PC-9 (cell line): ENCODE measurements at regions not wholly inside any gene's neighbourhood (a gene's known extent, or its start where the extent isn't known, plus 50 kb on each side); places are given as distances from the start of the nearest gene placed in this dataset.

Source experiments
- BruUV-seq: library from RNA; stranded (reverse); fragments of 400-500 nt; replicated peaks from 2 replicates; lab custom pipeline; 2021; lab: Mats Ljungman, UMichigan
- CTCF ChIA-PET: fragments of 300-600 bp; sonication (Branson Sonifier 250); formaldehyde crosslinking; loops from one replicate; lab custom pipeline; 2022; ENCODE audit warnings: antibody characterized with exemption; lab: Charles Lee
- POLR2A ChIA-PET: fragments of 300-600 bp; sonication (Branson Sonifier 250); formaldehyde crosslinking; loops from one replicate; lab custom pipeline; 2022; ENCODE audit warnings: antibody characterized with exemption; ENCODE audit not compliant: unreplicated experiment; lab: Charles Lee
- DNase-seq, 2 experiments: peaks; one replicate each; pipeline versions ENCODE4 v3.0.0 to v3.0.0-alpha.2; 2015 to 2022; ENCODE audit warnings: mixed read lengths in 1 of 2
- H2AFZ ChIP-seq: fragments of 200-600 bp; sonication (generic); 2 replicates; pipeline ENCODE4 v1.8.1; 2017; ENCODE audit warnings: antibody characterized with exemption
- H3F3A ChIP-seq: fragments of 200-600 bp; sonication (generic); 2 replicates; pipeline ENCODE4 v1.8.1; 2017; ENCODE audit warnings: antibody characterized with exemption, mild to moderate bottlenecking, low read depth; ENCODE audit not compliant: insufficient read depth
- H3K27ac ChIP-seq: fragments of 200-600 bp; sonication (generic); 2 replicates; pipeline ENCODE4 v1.6.1; 2016; ENCODE audit warnings: mixed run types
- H3K27me3 ChIP-seq: fragments of 200-600 bp; sonication (generic); 2 replicates; pipeline ENCODE4 v1.6.1; 2016; ENCODE audit warnings: low read depth, mixed run types; ENCODE audit not compliant: insufficient read depth
- H3K36me3 ChIP-seq: fragments of 200-600 bp; sonication (generic); 2 replicates; pipeline ENCODE4 v1.6.1; 2016; ENCODE audit warnings: low read depth, mixed run types
- H3K4me1 ChIP-seq: fragments of 200-600 bp; sonication (generic); replicated peaks from 2 replicates; pipeline ENCODE4 v1.6.1; 2016; ENCODE audit warnings: mixed run types; ENCODE audit not compliant: insufficient read depth
- H3K4me2 ChIP-seq: fragments of 200-600 bp; sonication (generic); 2 replicates; pipeline ENCODE4 v1.6.1; 2017; ENCODE audit warnings: mixed run types
- H3K4me3 ChIP-seq: fragments of 200-600 bp; sonication (generic); 2 replicates; pipeline ENCODE4 v1.6.1; 2016; ENCODE audit warnings: mixed run types
- H3K79me2 ChIP-seq: fragments of 200-600 bp; sonication (generic); 2 replicates; pipeline ENCODE4 v1.6.1; 2017; ENCODE audit warnings: low read depth, mixed run types
- H3K9me2 ChIP-seq: fragments of 200-600 bp; sonication (generic); 2 replicates; pipeline ENCODE4 v1.8.1; 2017; ENCODE audit warnings: mild to moderate bottlenecking; ENCODE audit not compliant: insufficient read depth
- H3K9me3 ChIP-seq: fragments of 200-600 bp; sonication (generic); 2 replicates; pipeline ENCODE4 v1.8.1; 2016; ENCODE audit warnings: low read depth; ENCODE audit not compliant: insufficient read depth
- H4K20me1 ChIP-seq: fragments of 200-600 bp; sonication (generic); 2 replicates; pipeline ENCODE4 v1.8.1; 2017; ENCODE audit not compliant: insufficient read depth
- CTCF ChIP-seq: fragments of 200-600 bp; sonication (generic); conservative IDR thresholded peaks from 2 replicates; pipeline ENCODE4 v1.6.1; 2017; ENCODE audit warnings: mixed run types, antibody characterized with exemption, mild to moderate bottlenecking, moderate library complexity
- EZH2 ChIP-seq: fragments of 200-600 bp; sonication (generic); IDR thresholded peaks from 2 replicates; pipeline ENCODE4 v1.8.0; 2017; ENCODE audit warnings: antibody characterized with exemption, low read depth
- intact Hi-C: fragments of 100-400 bp; cut with micrococcal nuclease; formaldehyde crosslinking; loops from one replicate; pipeline ENCODE4 v1.10.0; 2022; ENCODE audit not compliant: unreplicated experiment

- POLR2A ChIA-PET, result no interaction called here
- no peak for DNase-seq
- Histone ChIP-seq H3F3A (no peaks in the 10 kb centered on the region), H4K20me1 (no peaks in the 10 kb centered on the region; the same call in 1 of the 2 replicates), H3K9me3 (no peaks in the 10 kb centered on the region), H3K4me1 (no peaks in the 10 kb centered on the region), H3K4me2 (no peak overlapping the region), H3K9me2 (no peaks in the 10 kb centered on the region), H2AFZ (no peak overlapping the region), H3K79me2 (no peaks in the 10 kb centered on the region), H3K27ac (no peak overlapping the region), H3K36me3 (no peaks in the 10 kb centered on the region), H3K4me3 (no peak overlapping the region), H3K27me3 (peaks cover 72% of the 10 kb centered on the region)
- no TSS peak for BruUV-seq
- no peak for TF ChIP-seq CTCF
- no peak for TF ChIP-seq EZH2
- intact Hi-C loops, result no loop called here
- CTCF ChIA-PET, result no interaction called here
Measured at GRCh38 chr1:231099996-231100767, 60.1 kb upstream of the FAM89A start.

- H3K4me3 ChIP-seq, result no peak overlapping the region
- TF ChIP-seq CTCF (no peak), EZH2 (no peak)
- H3K9me2 ChIP-seq, result no peaks in the 10 kb centered on the region
- H3K27ac ChIP-seq, result no peak overlapping the region
- peaks cover 77% of the 10 kb centered on the region for H3K27me3 ChIP-seq
- DNase-seq, result no peak
- H3K36me3 ChIP-seq, result no peaks in the 10 kb centered on the region
- ChIA-PET POLR2A (no interaction called here), CTCF (no interaction called here)
- H3K4me2 ChIP-seq, result no peak overlapping the region
- no peaks in the 10 kb centered on the region; the same call in 1 of the 2 replicates for H4K20me1 ChIP-seq
- H3K9me3 ChIP-seq, result no peaks in the 10 kb centered on the region
- intact Hi-C loops, result no loop called here
- H3K4me1 ChIP-seq, result no peaks in the 10 kb centered on the region
- no peak overlapping the region for H2AFZ ChIP-seq
- H3F3A ChIP-seq, result no peaks in the 10 kb centered on the region
- no TSS peak for BruUV-seq
- H3K79me2 ChIP-seq, result no peaks in the 10 kb centered on the region
Measured at GRCh38 chr1:231099311-231099710, 59.3 kb upstream of the FAM89A start.

- intact Hi-C loops, result no loop called here
- H3K4me1 ChIP-seq, result no peaks in the 10 kb centered on the region
Measured at GRCh38 chr1:231095595-231095994, 55.5 kb upstream of the FAM89A start.

More at GRCh38 chr1:231095595-231095994, 55.5 kb upstream of the FAM89A start:
- ChIA-PET POLR2A (no interaction called here), CTCF (no interaction called here)
- Histone ChIP-seq H3K27me3 (peaks cover 90% of the 10 kb centered on the region), H3K27ac (no peak overlapping the region), H2AFZ (no peak overlapping the region), H3K79me2 (no peaks in the 10 kb centered on the region), H3K4me2 (no peak overlapping the region), H3F3A (no peaks in the 10 kb centered on the region), H3K9me2 (no peaks in the 10 kb centered on the region; the same call in 1 of the 2 replicates), H3K9me3 (no peaks in the 10 kb centered on the region), H3K36me3 (no peaks in the 10 kb centered on the region), H4K20me1 (no peaks in the 10 kb centered on the region; the same call in 1 of the 2 replicates), H3K4me3 (no peak overlapping the region)
- BruUV-seq, result no TSS peak
- no peak for DNase-seq
- TF ChIP-seq CTCF (no peak), EZH2 (no peak)
